GM12878 (cell line): ENCODE measurements at regions not wholly inside any gene's neighbourhood (a gene's known extent, or its start where the extent isn't known, plus 50 kb on each side); places are given as distances from the start of the nearest gene placed in this dataset.

Experiments used
- ATAC-seq: fragments of 200-7000 bp; cut with Tn5 transposase; 3 replicates; pipeline ENCODE4 v1.9.1; 2020; ENCODE audit warnings: mild to moderate bottlenecking, moderate library complexity
- BruUV-seq: library from RNA; stranded (reverse); fragments of 400-500 nt; replicated peaks from 2 replicates; lab custom pipeline; 2021; lab: Mats Ljungman, UMichigan
- CTCF ChIA-PET: fragments of 300-600 bp; sonication (Branson Sonifier 250); formaldehyde crosslinking; extraction: SDS; loops from one replicate; lab custom pipeline; 2021; ENCODE audit warnings: inconsistent platforms; lab: Yijun Ruan, JAX
- POLR2A ChIA-PET: fragments of 350-600 bp; formaldehyde crosslinking; extraction: SDS; loops from one replicate; lab custom pipeline; 2021; ENCODE audit warnings: inconsistent platforms; lab: Charles Lee
- RAD21 ChIA-PET: fragments of 300-600 bp; sonication (Branson Sonifier 250); formaldehyde crosslinking; loops from one replicate; lab custom pipeline; 2023; ENCODE audit warnings: antibody characterized with exemption; ENCODE audit not compliant: unreplicated experiment; lab: Charles Lee
- SMC1A ChIA-PET: fragments of 300-600 bp; sonication (Branson Sonifier 250); formaldehyde crosslinking; loops from one replicate; lab custom pipeline; 2023; ENCODE audit not compliant: unreplicated experiment, uncharacterized antibody; lab: Charles Lee
- DNase-seq: peaks from one replicate; pipeline ENCODE4 v3.0.0-alpha.2; 2011; ENCODE audit warnings: low read depth, low spot score
- FAIRE-seq: peaks from 3 replicates; lab custom pipeline; 2011; peaks lifted over from hg19 to GRCh38; lab: Jason Lieb, UNC
- H2AFZ ChIP-seq: 2 replicates; pipeline ENCODE4 v1.6.0; 2011; ENCODE audit warnings: low read depth, low read length, control low read depth; ENCODE audit not compliant: control insufficient read depth
- H3K27ac ChIP-seq: 2 replicates; pipeline ENCODE4 v1.5.1; 2011; ENCODE audit warnings: control low read depth; ENCODE audit not compliant: control insufficient read depth, insufficient read depth
- H3K27me3 ChIP-seq, 2 experiments: replicated peaks in 1 of 2; 2 replicates each; pipeline versions ENCODE4 v1.6.0 to v1.6.1; 2011; ENCODE audit warnings: low read length in 1 of 2; ENCODE audit not compliant: control insufficient read depth in 2 of 2, insufficient read depth in 2 of 2
- H3K36me3 ChIP-seq, 2 experiments: 2 replicates each; pipeline ENCODE4 v1.5.1; 2011; ENCODE audit warnings: low read length in 1 of 2; ENCODE audit not compliant: control insufficient read depth in 2 of 2, insufficient read depth in 2 of 2
- H3K4me1 ChIP-seq: 2 replicates; pipeline ENCODE4 v1.6.1; 2011; ENCODE audit warnings: mild to moderate bottlenecking, low read length, moderate library complexity, mixed read lengths; ENCODE audit not compliant: control insufficient read depth, insufficient read depth
- H3K4me2 ChIP-seq: 2 replicates; pipeline ENCODE4 v1.6.0; 2011; ENCODE audit warnings: control low read depth; ENCODE audit not compliant: control insufficient read depth, insufficient read depth
- H3K4me3 ChIP-seq: fragments of 200-600 bp; sonication (generic); 2 replicates; pipeline ENCODE4 v1.5.1; 2016
- H3K79me2 ChIP-seq: 2 replicates; pipeline ENCODE4 v1.6.0; 2011; ENCODE audit warnings: low read length; ENCODE audit not compliant: control insufficient read depth, insufficient read depth
- H3K9ac ChIP-seq: 2 replicates; pipeline ENCODE4 v1.8.0; 2011; ENCODE audit warnings: low read length, control low read depth, mixed read lengths; ENCODE audit not compliant: control insufficient read depth, insufficient read depth
- H3K9me3 ChIP-seq: replicated peaks from 3 replicates; pipeline ENCODE4 v1.5.1; 2011; ENCODE audit warnings: mild to moderate bottlenecking, low read length; ENCODE audit not compliant: control insufficient read depth, insufficient read depth
- H4K20me1 ChIP-seq: 2 replicates; pipeline ENCODE4 v1.6.0; 2011; ENCODE audit not compliant: control insufficient read depth, insufficient read depth
- ASH2L ChIP-seq: fragments of 300-600, 200-600 bp; sonication (generic); IDR thresholded peaks from 2 replicates; pipeline ENCODE4 v1.6.1; 2017; ENCODE audit warnings: low read depth, mild to moderate bottlenecking, borderline replicate concordance
- E2F8 ChIP-seq: fragments of 450-650 bp; IDR thresholded peaks from 2 replicates; pipeline ENCODE4 v1.6.1; 2018; ENCODE audit warnings: mild to moderate bottlenecking, low read depth, moderate library complexity; ENCODE audit not compliant: partially characterized antibody
- FOXK2 ChIP-seq: fragments of 450-650 bp; IDR thresholded peaks from 2 replicates; pipeline ENCODE4 v1.6.1; 2017; ENCODE audit warnings: mild to moderate bottlenecking, moderate library complexity
- POU2F2 ChIP-seq: IDR thresholded peaks from 3 replicates; pipeline ENCODE4 v1.6.1; 2011; ENCODE audit warnings: low read depth, mild to moderate bottlenecking, low read length, borderline replicate concordance
- ZBTB4 ChIP-seq: fragments of 450-650 bp; formaldehyde crosslinking; IDR thresholded peaks from 2 replicates; pipeline ENCODE4 v1.4.0; 2022; ENCODE audit warnings: mild to moderate bottlenecking, moderate library complexity
- ZNF207 ChIP-seq: fragments of 450-650 bp; IDR thresholded peaks from 2 replicates; pipeline ENCODE4 v1.6.1; 2014; ENCODE audit warnings: antibody characterized with exemption, mild to moderate bottlenecking, borderline replicate concordance
- ZNF24 ChIP-seq: fragments of 450-650 bp; IDR thresholded peaks from 2 replicates; pipeline ENCODE4 v1.6.1; 2017; ENCODE audit warnings: antibody characterized with exemption, mild to moderate bottlenecking
- whole genome bisulfite sequencing: methylation state at CpG from one replicate; pipeline ENCODE4 v1.1.6; 2016; ENCODE audit warnings: low lambda C conversion rate; ENCODE audit not compliant: insufficient replicate concordance, insufficient coverage; ENCODE audit errors: missing lambda C conversion rate; 5-methylcytosine and 5-hydroxymethylcytosine counted together
- in situ Hi-C: fragments of 300-500 bp; cut with MboI; formaldehyde crosslinking; loops from 9 replicates; pipeline ENCODE4 v1.14.3; 2018; ENCODE audit warnings: mixed read lengths
- intact Hi-C: fragments of 100-400 bp; cut with micrococcal nuclease; formaldehyde crosslinking; loops from one replicate; pipeline ENCODE4 v1.14.2; 2022; ENCODE audit not compliant: unreplicated experiment
- TF ChIP-seq, protein P1 (sequence below): fragments of 450-650 bp; IDR thresholded peaks from 2 replicates; pipeline ENCODE4 v1.6.1; 2017; ENCODE audit warnings: borderline replicate concordance

- no peak overlapping the region for H3K9ac ChIP-seq
These were observed 222.8 kb upstream of the IL12A start for GRCh38 chr3:159765860-159766294.

More at GRCh38 chr3:159765860-159766294, 222.8 kb upstream of the IL12A start:
- ChIA-PET POLR2A (no interaction called here), CTCF (no interaction called here), SMC1A (interaction anchor here (0.6 kb wide), 1 partner anchor 48 kb away, joined by 4 read pairs; no protein-coding TSS in a partner anchor)
- Histone ChIP-seq H3K27ac (no peak overlapping the region), H3K9me3 (no peaks in the 10 kb centered on the region), H3K79me2 (no peaks in the 10 kb centered on the region), H3K4me2 (no peak overlapping the region), H2AFZ (no peak overlapping the region), H3K4me1 (no peaks in the 10 kb centered on the region; the same call in none of the 2 replicates), H3K36me3 (no peaks in the 10 kb centered on the region), H3K27me3 (peaks cover 20 to 34% of the 10 kb centered on the region in 2 experiments)
- in situ Hi-C loops (no loop called here), intact Hi-C loops (no loop called here)
- TF ChIP-seq ZBTB4 (CRISPR knock-in tag) (no peak), ZNF24 (no peak), POU2F2 (no peak), FOXK2 (no peak), ZNF207 (no peak), E2F8 (no peak), ASH2L (no peak)
- TF ChIP-seq, protein P1, sequence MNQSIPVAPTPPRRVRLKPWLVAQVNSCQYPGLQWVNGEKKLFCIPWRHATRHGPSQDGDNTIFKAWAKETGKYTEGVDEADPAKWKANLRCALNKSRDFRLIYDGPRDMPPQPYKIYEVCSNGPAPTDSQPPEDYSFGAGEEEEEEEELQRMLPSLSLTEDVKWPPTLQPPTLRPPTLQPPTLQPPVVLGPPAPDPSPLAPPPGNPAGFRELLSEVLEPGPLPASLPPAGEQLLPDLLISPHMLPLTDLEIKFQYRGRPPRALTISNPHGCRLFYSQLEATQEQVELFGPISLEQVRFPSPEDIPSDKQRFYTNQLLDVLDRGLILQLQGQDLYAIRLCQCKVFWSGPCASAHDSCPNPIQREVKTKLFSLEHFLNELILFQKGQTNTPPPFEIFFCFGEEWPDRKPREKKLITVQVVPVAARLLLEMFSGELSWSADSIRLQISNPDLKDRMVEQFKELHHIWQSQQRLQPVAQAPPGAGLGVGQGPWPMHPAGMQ, result no peak
- TF ChIP-seq, all 136 proteins: peak for 0
- Histone ChIP-seq H3K4me3 (no peak overlapping the region), H4K20me1 (no peaks in the 10 kb centered on the region)
- DNase-seq, result no peak
- 57% methylated on average over 5 of the region's 5 CpGs for WGBS
- ATAC-seq, result no peak
- no TSS peak for BruUV-seq
- RAD21 ChIA-PET, result no interaction called here
- FAIRE-seq, result no peak
